DND-41 (cell line): ENCODE measurements at regions not wholly inside any gene's neighbourhood (a gene's known extent, or its start where the extent isn't known, plus 50 kb on each side); places are given as distances from the start of the nearest gene placed in this dataset.

ENCODE experiments used
- ATAC-seq: fragments of 200-7000 bp; cut with Tn5 transposase; 3 replicates; pipeline ENCODE4 v1.9.1; 2021; ENCODE audit warnings: low read depth; ENCODE audit not compliant: insufficient read depth
- DNase-seq: peaks from one replicate; pipeline ENCODE4 v3.0.0-alpha.2; 2020
- H2AFZ ChIP-seq: 2 replicates; pipeline ENCODE4 v1.6.0; 2012; ENCODE audit warnings: low read depth, low read length
- H3K27ac ChIP-seq: 2 replicates; pipeline ENCODE4 v1.5.1; 2012; ENCODE audit warnings: low read length, inconsistent platforms
- H3K27me3 ChIP-seq: fragments of 200-600 bp; sonication (generic); 2 replicates; pipeline ENCODE4 v1.6.0; 2012; ENCODE audit warnings: low read length, mild to moderate bottlenecking, inconsistent platforms; ENCODE audit not compliant: insufficient read depth, poor library complexity
- H3K36me3 ChIP-seq: 2 replicates; pipeline ENCODE4 v1.5.1; 2012; ENCODE audit warnings: low read length, inconsistent platforms; ENCODE audit not compliant: insufficient read depth
- H3K4me1 ChIP-seq: 2 replicates; pipeline ENCODE4 v1.5.1; 2012; ENCODE audit warnings: mild to moderate bottlenecking, low read length; ENCODE audit not compliant: insufficient read depth
- H3K4me2 ChIP-seq: 2 replicates; pipeline ENCODE4 v1.6.0; 2012; ENCODE audit warnings: mild to moderate bottlenecking, moderate library complexity, low read length, inconsistent platforms; ENCODE audit not compliant: insufficient read depth
- H3K4me3 ChIP-seq, 2 experiments: fragments of 200-600 bp in 1 of 2; shearing (Covaris generic) in 1 of 2; 2 replicates each; pipeline ENCODE4 v1.5.1; 2012 to 2016; ENCODE audit warnings: inconsistent platforms in 2 of 2, low read length in 2 of 2, mild to moderate bottlenecking in 2 of 2, low read depth in 1 of 2, moderate library complexity in 1 of 2
- H3K79me2 ChIP-seq: 2 replicates; pipeline ENCODE4 v1.6.0; 2012; ENCODE audit warnings: low read length, inconsistent platforms; ENCODE audit not compliant: insufficient read depth
- H3K9ac ChIP-seq: 2 replicates; pipeline ENCODE4 v1.6.0; 2012; ENCODE audit warnings: low read depth, mild to moderate bottlenecking, inconsistent platforms, low read length, moderate library complexity
- H3K9me3 ChIP-seq: 2 replicates; pipeline ENCODE4 v1.5.1; 2012; ENCODE audit warnings: low read length, moderate library complexity, mild to moderate bottlenecking, inconsistent platforms; ENCODE audit not compliant: insufficient read depth, severe bottlenecking
- H4K20me1 ChIP-seq: 2 replicates; pipeline ENCODE4 v1.6.0; 2012; ENCODE audit warnings: low read length; ENCODE audit not compliant: insufficient read depth
- EZH2 ChIP-seq: IDR thresholded peaks from 3 replicates; pipeline ENCODE4 v1.6.1; 2012; ENCODE audit warnings: borderline replicate concordance, low read depth, mild to moderate bottlenecking, moderate library complexity, low read length, inconsistent platforms; ENCODE audit not compliant: severe bottlenecking
- TF ChIP-seq, protein P1 (sequence below): IDR thresholded peaks from 2 replicates; pipeline ENCODE4 v1.5.1; 2012; ENCODE audit warnings: borderline replicate concordance, low read length, moderate library complexity, mild to moderate bottlenecking; ENCODE audit not compliant: poor library complexity, severe bottlenecking; ENCODE audit errors: extremely low read depth

GRCh38 chr16:65301029-65301428, 179.2 kb upstream of the CDH11 start:
- no peaks in the 10 kb centered on the region for H3K79me2 ChIP-seq
- no peak overlapping the region for H2AFZ ChIP-seq
- H3K36me3 ChIP-seq: no peaks in the 10 kb centered on the region
- no peaks in the 10 kb centered on the region for H3K4me1 ChIP-seq
- no peak overlapping the region for H3K4me3 ChIP-seq
- H3K4me2 ChIP-seq: no peak overlapping the region
- H4K20me1 ChIP-seq: no peaks in the 10 kb centered on the region
- H3K27ac ChIP-seq: no peak overlapping the region
- H3K9me3 ChIP-seq: no peaks in the 10 kb centered on the region
- no peak for ATAC-seq
- TF ChIP-seq, protein P1, sequence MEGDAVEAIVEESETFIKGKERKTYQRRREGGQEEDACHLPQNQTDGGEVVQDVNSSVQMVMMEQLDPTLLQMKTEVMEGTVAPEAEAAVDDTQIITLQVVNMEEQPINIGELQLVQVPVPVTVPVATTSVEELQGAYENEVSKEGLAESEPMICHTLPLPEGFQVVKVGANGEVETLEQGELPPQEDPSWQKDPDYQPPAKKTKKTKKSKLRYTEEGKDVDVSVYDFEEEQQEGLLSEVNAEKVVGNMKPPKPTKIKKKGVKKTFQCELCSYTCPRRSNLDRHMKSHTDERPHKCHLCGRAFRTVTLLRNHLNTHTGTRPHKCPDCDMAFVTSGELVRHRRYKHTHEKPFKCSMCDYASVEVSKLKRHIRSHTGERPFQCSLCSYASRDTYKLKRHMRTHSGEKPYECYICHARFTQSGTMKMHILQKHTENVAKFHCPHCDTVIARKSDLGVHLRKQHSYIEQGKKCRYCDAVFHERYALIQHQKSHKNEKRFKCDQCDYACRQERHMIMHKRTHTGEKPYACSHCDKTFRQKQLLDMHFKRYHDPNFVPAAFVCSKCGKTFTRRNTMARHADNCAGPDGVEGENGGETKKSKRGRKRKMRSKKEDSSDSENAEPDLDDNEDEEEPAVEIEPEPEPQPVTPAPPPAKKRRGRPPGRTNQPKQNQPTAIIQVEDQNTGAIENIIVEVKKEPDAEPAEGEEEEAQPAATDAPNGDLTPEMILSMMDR: no peak
- no peak for TF ChIP-seq EZH2
- H3K9ac ChIP-seq: no peak overlapping the region
- no peak for DNase-seq
- H3K27me3 ChIP-seq: no peaks in the 10 kb centered on the region

DNA sequence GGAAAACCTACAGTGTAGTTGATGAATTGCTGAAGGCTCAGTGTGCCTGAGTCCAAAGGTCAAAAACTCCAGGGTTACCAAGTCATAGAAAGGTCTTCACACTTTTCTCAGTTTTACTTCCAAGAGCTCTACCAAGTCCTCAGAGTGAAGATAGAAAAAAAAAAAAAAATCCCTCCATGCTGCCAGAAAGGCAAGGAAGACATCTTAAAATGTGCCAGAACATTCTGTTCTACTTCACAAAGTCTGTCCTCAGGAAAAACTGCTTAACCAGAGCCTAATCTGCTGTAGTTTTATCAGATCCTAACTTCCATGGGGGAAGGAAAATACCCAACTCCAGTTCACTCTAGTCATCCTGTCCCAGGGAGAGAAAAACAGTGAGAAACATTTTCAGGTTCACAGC, 175.6 kb upstream of the CDH11 start:
- Histone ChIP-seq H3K9ac (no peak overlapping the region), H3K4me1 (no peaks in the 10 kb centered on the region), H3K79me2 (no peaks in the 10 kb centered on the region), H3K36me3 (no peaks in the 10 kb centered on the region), H3K4me2 (no peak overlapping the region), H3K27me3 (no peaks in the 10 kb centered on the region), H3K4me3 (no peak overlapping the region), H4K20me1 (no peaks in the 10 kb centered on the region), H2AFZ (no peak overlapping the region), H3K9me3 (no peaks in the 10 kb centered on the region), H3K27ac (no peak overlapping the region)
- ATAC-seq (no peak), DNase-seq (no peak)
- TF ChIP-seq EZH2: no peak
- TF ChIP-seq, protein P1: no peak

DNA sequence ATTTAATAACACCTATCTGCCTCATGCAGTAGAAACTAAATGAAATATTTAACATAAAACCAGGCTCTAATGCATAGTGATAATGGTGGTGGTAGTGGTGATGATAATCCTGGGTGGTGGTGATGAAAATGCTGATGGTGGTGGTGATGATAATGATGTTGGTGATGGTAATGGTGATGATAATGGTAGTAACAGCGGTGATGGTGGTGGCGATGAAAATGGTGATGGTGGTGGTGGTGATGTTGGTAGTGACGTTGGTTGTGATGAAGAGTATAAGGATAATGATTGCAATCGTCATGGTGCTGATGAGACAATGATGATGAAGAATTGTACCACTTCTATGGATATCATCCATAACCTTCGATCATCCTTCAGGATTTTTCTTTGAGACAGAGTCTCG, 173.7 kb upstream of the CDH11 start:
- Histone ChIP-seq H3K36me3 (no peaks in the 10 kb centered on the region), H3K9ac (no peak overlapping the region), H2AFZ (no peak overlapping the region), H3K9me3 (no peaks in the 10 kb centered on the region), H3K4me2 (no peak overlapping the region), H4K20me1 (no peaks in the 10 kb centered on the region), H3K4me1 (no peaks in the 10 kb centered on the region), H3K27me3 (no peaks in the 10 kb centered on the region), H3K27ac (no peak overlapping the region), H3K4me3 (no peak overlapping the region), H3K79me2 (no peaks in the 10 kb centered on the region)
- TF ChIP-seq, protein P1: no peak
- TF ChIP-seq EZH2: no peak
- ATAC-seq: no peak
- DNase-seq: no peak

- Histone ChIP-seq H3K9me3 (no peaks in the 10 kb centered on the region), H3K36me3 (no peaks in the 10 kb centered on the region), H3K9ac (no peak overlapping the region), H3K79me2 (no peaks in the 10 kb centered on the region), H3K4me2 (no peak overlapping the region), H3K27me3 (no peaks in the 10 kb centered on the region), H3K27ac (no peak overlapping the region), H3K4me1 (no peaks in the 10 kb centered on the region), H2AFZ (no peak overlapping the region), H3K4me3 (no peak overlapping the region), H4K20me1 (no peaks in the 10 kb centered on the region)
- no peak for ATAC-seq
- TF ChIP-seq, protein P1: no peak
- no peak for TF ChIP-seq EZH2
- DNase-seq: no peak
These were observed 172.8 kb upstream of the CDH11 start for GRCh38 chr16:65294708-65295107.
